ENCODE measurements at regions not wholly inside any gene's neighbourhood (a gene's known extent, or its start where the extent isn't known, plus 50 kb on each side); places are given as distances from the start of the nearest gene placed in this dataset.

GRCh38 chr12:14283489-14284144 is 81.9 kb upstream of the ATF7IP start:
- DNase-seq (ENCODE audit: low spot score) = no peak
- intact Hi-C loops (cut with micrococcal nuclease; ENCODE audit: unreplicated experiment) = no loop called here
- BruUV-seq (replicated peaks) = no TSS peak
- ChIA-PET CTCF (no interaction called here), POLR2A (ENCODE audit: low non-redundant PET) (no interaction called here)
- no peak overlapping the region for H3K27ac ChIP-seq (ENCODE audit: low read depth, low read length, poor library complexity, severe bottlenecking)
- no peaks in the 10 kb centered on the region for H3K4me1 ChIP-seq (ENCODE audit: insufficient read depth, low read length, poor library complexity, severe bottlenecking)
- H3K27me3 ChIP-seq (replicated peaks; ENCODE audit: insufficient read depth, low read depth, low read length, poor library complexity) = no peaks in the 10 kb centered on the region
- TF ChIP-seq CTCF (conservative IDR thresholded peaks at IDR 0.05; ENCODE audit: low read depth, low read length) (no peak), EZH2 (IDR thresholded peaks at IDR 0.05; ENCODE audit: borderline replicate concordance, low read depth, low read length, poor library complexity, severe bottlenecking) (no peak)
- no peaks in the 10 kb centered on the region for H3K36me3 ChIP-seq (ENCODE audit: insufficient read depth, low read length, poor library complexity, severe bottlenecking)
- H3K4me3 ChIP-seq (ENCODE audit: low read depth, low read length, poor library complexity, severe bottlenecking) = no peak overlapping the region
- no peaks in the 10 kb centered on the region for H3K9me3 ChIP-seq (ENCODE audit: low read depth, low read length, poor library complexity, severe bottlenecking)

GRCh38 chr12:14284184-14284722 is 81.2 kb upstream of the ATF7IP start:
- no peak for DNase-seq (ENCODE audit: low spot score)
- no TSS peak for BruUV-seq (replicated peaks)
- Histone ChIP-seq H3K9me3 (ENCODE audit: low read depth, low read length, poor library complexity, severe bottlenecking) (no peaks in the 10 kb centered on the region), H3K4me1 (ENCODE audit: insufficient read depth, low read length, poor library complexity, severe bottlenecking) (no peaks in the 10 kb centered on the region), H3K27me3 (replicated peaks; ENCODE audit: insufficient read depth, low read depth, low read length, poor library complexity) (no peaks in the 10 kb centered on the region), H3K27ac (ENCODE audit: low read depth, low read length, poor library complexity, severe bottlenecking) (no peak overlapping the region), H3K36me3 (ENCODE audit: insufficient read depth, low read length, poor library complexity, severe bottlenecking) (no peaks in the 10 kb centered on the region), H3K4me3 (ENCODE audit: low read depth, low read length, poor library complexity, severe bottlenecking) (no peak overlapping the region)
- TF ChIP-seq CTCF (conservative IDR thresholded peaks at IDR 0.05; ENCODE audit: low read depth, low read length) (no peak), EZH2 (IDR thresholded peaks at IDR 0.05; ENCODE audit: borderline replicate concordance, low read depth, low read length, poor library complexity, severe bottlenecking) (no peak)
- intact Hi-C loops (cut with micrococcal nuclease; ENCODE audit: unreplicated experiment) = no loop called here
- CTCF ChIA-PET = no interaction called here
- POLR2A ChIA-PET (ENCODE audit: low non-redundant PET) = no interaction called here

GRCh38 chr12:14289601-14290000 is 75.9 kb upstream of the ATF7IP start:
- no TSS peak for BruUV-seq (replicated peaks)
- DNase-seq (ENCODE audit: low spot score) = no peak
- Histone ChIP-seq H3K36me3 (ENCODE audit: insufficient read depth, low read length, poor library complexity, severe bottlenecking) (no peaks in the 10 kb centered on the region), H3K27ac (ENCODE audit: low read depth, low read length, poor library complexity, severe bottlenecking) (no peak overlapping the region), H3K4me1 (ENCODE audit: insufficient read depth, low read length, poor library complexity, severe bottlenecking) (no peaks in the 10 kb centered on the region), H3K9me3 (ENCODE audit: low read depth, low read length, poor library complexity, severe bottlenecking) (no peaks in the 10 kb centered on the region), H3K4me3 (ENCODE audit: low read depth, low read length, poor library complexity, severe bottlenecking) (no peak overlapping the region), H3K27me3 (replicated peaks; ENCODE audit: insufficient read depth, low read depth, low read length, poor library complexity) (no peaks in the 10 kb centered on the region)
- intact Hi-C loops (cut with micrococcal nuclease; ENCODE audit: unreplicated experiment) = no loop called here
- POLR2A ChIA-PET (ENCODE audit: low non-redundant PET) = no interaction called here
- CTCF ChIA-PET = no interaction called here
- no peak for TF ChIP-seq EZH2 (IDR thresholded peaks at IDR 0.05; ENCODE audit: borderline replicate concordance, low read depth, low read length, poor library complexity, severe bottlenecking)
- TF ChIP-seq CTCF (conservative IDR thresholded peaks at IDR 0.05; ENCODE audit: low read depth, low read length) = no peak

All from A673 (cell line).